Smooth muscle cell (in vitro differentiated cells): ENCODE measurements at regions not wholly inside any gene's neighbourhood (a gene's known extent, or its start where the extent isn't known, plus 50 kb on each side); places are given as distances from the start of the nearest gene placed in this dataset.

Source experiments
- DNase-seq: peaks from one replicate; lab custom pipeline; 2025; ENCODE audit not compliant: unreplicated experiment; lab: John Stamatoyannopoulos, UW
- H2AFZ ChIP-seq: fragments of 200-600 bp; sonication (generic); 2 replicates; pipeline ENCODE4 v1.6.0; 2016; ENCODE audit warnings: antibody characterized with exemption, low read depth, mild to moderate bottlenecking
- H3F3A ChIP-seq: fragments of 200-600 bp; sonication (generic); 2 replicates; pipeline ENCODE4 v1.6.0; 2017; ENCODE audit warnings: antibody characterized with exemption, low read depth
- H3K27ac ChIP-seq: fragments of 200-600 bp; sonication (generic); 2 replicates; pipeline ENCODE4 v1.5.1; 2016; ENCODE audit warnings: low read depth, mild to moderate bottlenecking
- H3K27me3 ChIP-seq: fragments of 200-600 bp; sonication (generic); 2 replicates; pipeline ENCODE4 v1.6.1; 2016; ENCODE audit warnings: low read depth, mild to moderate bottlenecking
- H3K36me3 ChIP-seq: fragments of 200-600 bp; sonication (generic); 2 replicates; pipeline ENCODE4 v1.5.1; 2016; ENCODE audit warnings: low read depth
- H3K4me1 ChIP-seq: fragments of 200-600 bp; sonication (generic); 2 replicates; pipeline ENCODE4 v1.5.1; 2016; ENCODE audit warnings: low read depth
- H3K4me2 ChIP-seq: fragments of 200-600 bp; sonication (generic); 2 replicates; pipeline ENCODE4 v1.6.0; 2016; ENCODE audit warnings: mild to moderate bottlenecking
- H3K4me3 ChIP-seq: fragments of 200-600 bp; sonication (generic); 2 replicates; pipeline ENCODE4 v1.5.1; 2016; ENCODE audit warnings: mild to moderate bottlenecking
- H3K79me2 ChIP-seq: fragments of 200-600 bp; sonication (generic); 2 replicates; pipeline ENCODE4 v1.6.0; 2016; ENCODE audit warnings: low read depth, mild to moderate bottlenecking
- H3K9ac ChIP-seq: fragments of 200-600 bp; sonication (generic); 2 replicates; pipeline ENCODE4 v1.6.0; 2016; ENCODE audit warnings: low read depth
- H3K9me3 ChIP-seq: fragments of 200-600 bp; sonication (generic); replicated peaks from 2 replicates; pipeline ENCODE4 v1.5.1; 2016; ENCODE audit warnings: low read depth
- H4K20me1 ChIP-seq: fragments of 200-600 bp; sonication (generic); 2 replicates; pipeline ENCODE4 v1.6.0; 2016; ENCODE audit warnings: low read depth
- WGBS: methylation state at CpG from one replicate; pipeline ENCODE4 v1.1.7; 2016; ENCODE audit warnings: low lambda C conversion rate; 5-methylcytosine and 5-hydroxymethylcytosine counted together
- TF ChIP-seq, protein P1 (sequence below): fragments of 200-600 bp; sonication (generic); IDR thresholded peaks from 2 replicates; pipeline ENCODE4 v1.5.1; 2017; ENCODE audit warnings: borderline replicate concordance, mild to moderate bottlenecking, antibody characterized with exemption; ENCODE audit not compliant: insufficient read depth, poor library complexity, severe bottlenecking

DNA sequence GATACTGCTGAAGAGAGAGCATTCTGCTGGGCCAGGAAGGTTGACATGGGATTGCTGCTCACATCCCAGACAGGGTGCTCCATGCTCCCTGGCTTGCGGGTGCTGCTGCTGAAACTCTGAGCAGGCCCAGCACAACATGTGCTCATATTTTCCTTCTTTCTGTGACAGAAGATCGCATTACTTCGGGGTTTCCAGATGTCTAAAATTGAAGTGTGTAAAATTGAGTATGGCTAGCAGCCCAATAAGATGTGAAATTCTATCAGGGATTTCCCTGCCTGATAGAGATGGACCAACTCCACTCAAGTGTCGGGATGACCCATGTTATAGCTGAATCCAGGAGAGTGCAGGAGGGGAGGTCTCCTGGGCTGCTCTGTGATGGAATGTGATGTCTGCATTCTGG, 55.6 kb upstream of the KL start:
- H3K4me3 ChIP-seq: no peak overlapping the region
- H3K4me2 ChIP-seq: no peak overlapping the region
- H4K20me1 ChIP-seq: no peaks in the 10 kb centered on the region
- H3F3A ChIP-seq: no peaks in the 10 kb centered on the region
- TF ChIP-seq, protein P1, sequence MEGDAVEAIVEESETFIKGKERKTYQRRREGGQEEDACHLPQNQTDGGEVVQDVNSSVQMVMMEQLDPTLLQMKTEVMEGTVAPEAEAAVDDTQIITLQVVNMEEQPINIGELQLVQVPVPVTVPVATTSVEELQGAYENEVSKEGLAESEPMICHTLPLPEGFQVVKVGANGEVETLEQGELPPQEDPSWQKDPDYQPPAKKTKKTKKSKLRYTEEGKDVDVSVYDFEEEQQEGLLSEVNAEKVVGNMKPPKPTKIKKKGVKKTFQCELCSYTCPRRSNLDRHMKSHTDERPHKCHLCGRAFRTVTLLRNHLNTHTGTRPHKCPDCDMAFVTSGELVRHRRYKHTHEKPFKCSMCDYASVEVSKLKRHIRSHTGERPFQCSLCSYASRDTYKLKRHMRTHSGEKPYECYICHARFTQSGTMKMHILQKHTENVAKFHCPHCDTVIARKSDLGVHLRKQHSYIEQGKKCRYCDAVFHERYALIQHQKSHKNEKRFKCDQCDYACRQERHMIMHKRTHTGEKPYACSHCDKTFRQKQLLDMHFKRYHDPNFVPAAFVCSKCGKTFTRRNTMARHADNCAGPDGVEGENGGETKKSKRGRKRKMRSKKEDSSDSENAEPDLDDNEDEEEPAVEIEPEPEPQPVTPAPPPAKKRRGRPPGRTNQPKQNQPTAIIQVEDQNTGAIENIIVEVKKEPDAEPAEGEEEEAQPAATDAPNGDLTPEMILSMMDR: no peak
- no peak overlapping the region for H3K27ac ChIP-seq
- no peaks in the 10 kb centered on the region for H3K4me1 ChIP-seq
- no peak overlapping the region for H3K9ac ChIP-seq
- H3K79me2 ChIP-seq: no peaks in the 10 kb centered on the region
- DNase-seq: no peak
- 93% methylated on average over 4 of the region's 4 CpGs for WGBS
- no peak overlapping the region for H2AFZ ChIP-seq
- no peaks in the 10 kb centered on the region for H3K9me3 ChIP-seq
- no peaks in the 10 kb centered on the region for H3K27me3 ChIP-seq
- H3K36me3 ChIP-seq: no peaks in the 10 kb centered on the region

DNA sequence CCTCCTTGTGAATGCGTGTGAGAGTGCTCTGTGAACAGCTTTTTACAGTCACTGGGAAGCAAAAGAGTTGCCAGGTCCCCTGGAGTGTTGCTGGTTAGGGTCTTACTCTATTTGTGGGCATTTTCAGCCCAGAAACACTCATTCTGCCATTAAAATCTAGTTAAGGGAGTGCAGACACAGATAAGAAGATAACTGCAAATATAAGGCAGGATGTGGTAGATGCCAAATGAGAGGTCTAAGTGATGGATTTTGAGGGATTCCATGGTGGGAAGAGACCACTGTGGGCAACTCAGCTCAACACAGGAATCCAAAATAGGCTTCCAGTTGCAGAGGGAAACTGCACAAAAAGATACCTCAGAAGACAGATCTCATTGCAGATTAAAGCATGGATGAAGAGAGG, 54.5 kb upstream of the KL start:
- Histone ChIP-seq H3K36me3 (no peaks in the 10 kb centered on the region), H3K4me1 (no peaks in the 10 kb centered on the region), H3K4me2 (no peak overlapping the region), H3K4me3 (no peak overlapping the region), H3K9ac (no peak overlapping the region), H3K27ac (no peak overlapping the region), H2AFZ (no peak overlapping the region), H3K9me3 (no peaks in the 10 kb centered on the region), H3K79me2 (no peaks in the 10 kb centered on the region), H3F3A (no peaks in the 10 kb centered on the region), H3K27me3 (no peaks in the 10 kb centered on the region), H4K20me1 (no peaks in the 10 kb centered on the region)
- 82% methylated on average over 1 of the region's 1 CpG for WGBS
- TF ChIP-seq, protein P1: no peak
- no peak for DNase-seq

DNA sequence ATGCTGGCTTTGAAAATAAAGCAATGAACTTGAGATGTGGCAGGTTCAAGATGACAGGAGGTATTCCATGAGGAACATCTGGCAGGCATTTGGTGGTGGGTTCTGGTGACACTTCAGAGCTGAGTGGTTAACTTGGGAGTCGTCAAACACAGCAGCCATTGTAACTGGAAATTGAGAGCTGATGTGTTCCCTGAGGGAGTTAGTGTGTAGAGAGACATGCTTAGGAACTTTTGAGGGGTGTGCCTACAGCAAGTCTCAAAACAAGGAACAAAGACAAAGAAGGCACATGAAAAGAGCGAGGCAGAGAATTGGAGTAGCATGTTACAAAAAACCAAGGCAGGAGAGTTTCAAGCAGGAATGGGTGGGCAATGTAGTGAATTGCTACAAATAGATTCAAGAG, 53.9 kb upstream of the KL start:
- Histone ChIP-seq H3K79me2 (no peaks in the 10 kb centered on the region), H3K9ac (no peak overlapping the region), H3F3A (no peaks in the 10 kb centered on the region), H3K4me1 (no peaks in the 10 kb centered on the region), H4K20me1 (no peaks in the 10 kb centered on the region), H3K36me3 (no peaks in the 10 kb centered on the region), H3K27me3 (no peaks in the 10 kb centered on the region), H3K27ac (no peak overlapping the region), H3K4me3 (no peak overlapping the region), H3K4me2 (no peak overlapping the region), H3K9me3 (no peaks in the 10 kb centered on the region), H2AFZ (no peak overlapping the region)
- TF ChIP-seq, protein P1: no peak
- no peak for DNase-seq
- WGBS: 91% methylated on average over 2 of the region's 2 CpGs

DNA sequence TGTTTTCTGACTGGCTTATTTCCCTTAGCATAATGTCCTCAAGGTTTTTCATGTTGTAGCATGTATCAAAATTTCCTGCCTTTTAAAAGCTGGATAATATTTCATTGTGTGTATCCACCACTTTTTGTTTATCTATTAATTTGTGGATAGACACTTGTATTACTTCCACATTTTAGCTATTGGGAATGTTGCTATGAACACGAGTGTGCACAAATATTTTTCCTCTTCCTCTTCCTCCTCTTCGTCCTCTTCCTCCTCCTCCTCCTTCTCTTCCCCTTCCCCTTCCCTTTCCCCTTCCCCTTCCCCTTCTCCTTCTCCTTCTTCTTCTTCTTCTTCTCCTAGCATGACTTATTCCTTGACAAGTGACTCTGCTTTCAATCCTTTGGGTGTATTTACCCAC, 51.2 kb upstream of the KL start:
- Histone ChIP-seq H3K4me1 (no peaks in the 10 kb centered on the region), H3K4me3 (no peak overlapping the region), H3K27ac (no peak overlapping the region), H3K79me2 (no peaks in the 10 kb centered on the region), H3F3A (no peaks in the 10 kb centered on the region), H3K4me2 (no peak overlapping the region), H2AFZ (no peak overlapping the region), H3K27me3 (no peaks in the 10 kb centered on the region), H4K20me1 (no peaks in the 10 kb centered on the region), H3K36me3 (no peaks in the 10 kb centered on the region), H3K9ac (no peak overlapping the region), H3K9me3 (no peaks in the 10 kb centered on the region)
- TF ChIP-seq, protein P1: no peak
- DNase-seq: no peak
- WGBS: 72% methylated on average over 2 of the region's 2 CpGs
